D721Med (cell line): ENCODE measurements at regions not wholly inside any gene's neighbourhood (a gene's known extent, or its start where the extent isn't known, plus 50 kb on each side); places are given as distances from the start of the nearest gene placed in this dataset.

Experiments
- DNase-seq: peaks from one replicate; pipeline ENCODE4 v3.0.0; 2011; ENCODE audit warnings: low spot score; ENCODE audit not compliant: insufficient read length
- FAIRE-seq: peaks from 2 replicates; lab custom pipeline; 2011; peaks lifted over from hg19 to GRCh38; lab: Jason Lieb, UNC
- CTCF ChIP-seq: IDR thresholded peaks from 2 replicates; pipeline ENCODE4 v1.5.1; 2012; ENCODE audit warnings: mild to moderate bottlenecking, control low read depth; ENCODE audit not compliant: insufficient read depth; ENCODE audit errors: missing control alignments

DNA sequence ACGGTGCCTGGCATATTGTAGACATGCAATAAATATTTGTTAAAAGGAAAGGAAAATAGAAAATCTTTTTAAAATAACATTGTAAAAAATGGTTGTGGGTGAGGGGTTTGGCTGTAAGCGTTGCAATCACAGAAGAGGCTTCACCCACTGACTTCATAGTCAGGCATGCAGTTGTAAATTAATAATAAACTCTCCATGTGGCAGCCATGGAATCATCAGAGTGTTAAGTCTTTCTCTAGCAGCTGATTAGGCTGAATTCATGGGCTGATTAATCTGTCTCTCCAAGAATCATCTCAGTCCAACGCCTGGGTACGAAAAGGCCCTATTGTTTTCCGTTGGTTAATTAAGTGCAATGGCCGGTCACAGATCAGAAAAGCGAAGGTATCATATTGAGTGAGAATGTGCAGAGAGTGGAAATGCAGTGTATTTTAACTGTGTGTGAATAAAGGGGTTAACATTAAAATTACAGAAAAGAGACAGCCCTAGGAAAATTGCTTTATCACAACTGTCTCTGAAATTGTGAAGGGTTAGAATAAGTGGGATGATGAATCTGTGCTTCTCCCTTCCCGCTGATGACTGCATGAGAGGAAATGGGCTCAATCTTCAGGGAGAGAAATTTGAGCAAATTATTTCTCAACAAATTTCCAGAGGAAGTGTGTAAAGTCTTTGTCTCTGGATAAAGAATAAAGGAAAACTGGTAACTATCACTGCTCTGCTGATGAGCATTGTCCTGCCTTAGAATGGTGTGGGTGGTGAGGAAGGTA is 269.0 kb downstream of the FAM76B start:
- DNase-seq: no peak
- no peak for TF ChIP-seq CTCF
- FAIRE-seq: no peak

- no peak for FAIRE-seq
- TF ChIP-seq CTCF: no peak
- DNase-seq: no peak
These were observed 269.7 kb downstream of the FAM76B start for GRCh38 chr11:95519912-95520311.

GRCh38 chr11:95517453-95517852 is 272.1 kb downstream of the FAM76B start:
- TF ChIP-seq CTCF: no peak
- FAIRE-seq: no peak
- no peak for DNase-seq

- FAIRE-seq (no peak), DNase-seq (no peak)
- TF ChIP-seq CTCF: no peak
These were observed 272.8 kb downstream of the FAM76B start for GRCh38 chr11:95516786-95517185.

DNA sequence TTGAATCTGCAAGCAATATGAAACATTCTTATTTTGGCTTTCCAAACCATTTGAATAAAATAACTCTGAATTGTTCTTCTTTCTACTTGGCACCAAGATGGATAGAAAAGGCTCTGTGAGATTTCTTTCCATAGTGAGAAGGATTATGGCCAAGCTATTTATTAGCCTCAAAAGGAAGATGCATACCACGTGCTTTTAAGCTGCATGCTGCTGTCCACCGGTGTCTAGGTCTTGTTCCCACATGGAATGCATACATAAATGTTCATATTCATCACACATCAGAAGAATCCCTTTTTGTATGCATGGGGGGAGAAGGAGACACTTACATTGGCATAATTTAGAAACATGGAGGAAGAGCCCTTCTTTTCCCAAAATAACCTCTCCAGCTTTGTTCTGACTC is 273.4 kb downstream of the FAM76B start:
- no peak for DNase-seq
- no peak for TF ChIP-seq CTCF
- peak; percentile 11 for FAIRE-seq

DNA sequence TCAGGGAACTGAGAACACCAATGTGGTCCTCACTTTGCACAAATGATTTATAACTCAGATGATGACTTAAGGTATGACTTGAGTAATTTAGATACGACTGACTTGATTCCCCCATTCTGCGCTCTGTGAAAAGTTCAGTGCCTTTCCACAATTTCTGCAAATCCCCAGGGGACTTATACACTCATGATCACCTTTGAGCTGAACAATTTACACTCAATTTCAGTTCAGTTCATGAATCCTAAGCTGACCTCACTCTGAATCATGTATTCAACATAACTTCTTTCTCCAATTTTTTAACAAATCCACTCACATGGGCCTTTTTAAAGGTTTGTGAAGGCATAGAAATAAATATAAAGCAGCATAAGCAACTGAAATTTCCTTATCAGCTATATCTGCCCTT is 274.2 kb downstream of the FAM76B start:
- no peak for DNase-seq
- no peak for FAIRE-seq

More for the DNA sequence above, 274.2 kb downstream of the FAM76B start:
- TF ChIP-seq CTCF: no peak
